ENCODE measurements at regions not wholly inside any gene's neighbourhood (a gene's known extent, or its start where the extent isn't known, plus 50 kb on each side); places are given as distances from the start of the nearest gene placed in this dataset.

- TF ChIP-seq CTCF (conservative IDR thresholded peaks at IDR 0.05 in 1 of 2, IDR thresholded peaks at IDR 0.05 in 1 of 2; ENCODE audit: extremely low read depth in 1 of 2, insufficient read depth in 1 of 2, low read depth in 1 of 2, low read length in 2 of 2) (no peak), EZH2 (IDR thresholded peaks at IDR 0.05; ENCODE audit: borderline replicate concordance, low read length) (no peak)
These were observed 88.7 kb upstream of the AADACL2 start for GRCh38 chr3:151644986-151645385.
